ENCODE measurements at regions not wholly inside any gene's neighbourhood (a gene's known extent, or its start where the extent isn't known, plus 50 kb on each side); places are given as distances from the start of the nearest gene placed in this dataset.

- DNase-seq (ENCODE audit: low read depth in 2 of 3, low spot score in 2 of 3), result peak; percentile 38 to 74 (median 64)
Measured at GRCh38 chr9:6703898-6704639, 53.7 kb upstream of the KDM4C start.

GRCh38 chr9:6702707-6703106, 55.1 kb upstream of the KDM4C start:
- no peak for DNase-seq (ENCODE audit: low read depth in 2 of 3, low spot score in 2 of 3)

- DNase-seq (ENCODE audit: low read depth in 2 of 3, low spot score in 2 of 3), result no peak
Measured at GRCh38 chr9:6696178-6696577, 50.6 kb upstream of the GLDC start.

- DNase-seq (ENCODE audit: low read depth in 2 of 3, low spot score in 2 of 3), result no peak
Measured at GRCh38 chr9:6695121-6695814, 49.7 kb upstream of the GLDC start.
